ENCODE measurements at regions not wholly inside any gene's neighbourhood (a gene's known extent, or its start where the extent isn't known, plus 50 kb on each side); places are given as distances from the start of the nearest gene placed in this dataset.
"Not testable (repeated sequence)": the region's sequence is repeated elsewhere in the genome, so short reads cannot be mapped to it uniquely, and the experiment has no call there.

DNA sequence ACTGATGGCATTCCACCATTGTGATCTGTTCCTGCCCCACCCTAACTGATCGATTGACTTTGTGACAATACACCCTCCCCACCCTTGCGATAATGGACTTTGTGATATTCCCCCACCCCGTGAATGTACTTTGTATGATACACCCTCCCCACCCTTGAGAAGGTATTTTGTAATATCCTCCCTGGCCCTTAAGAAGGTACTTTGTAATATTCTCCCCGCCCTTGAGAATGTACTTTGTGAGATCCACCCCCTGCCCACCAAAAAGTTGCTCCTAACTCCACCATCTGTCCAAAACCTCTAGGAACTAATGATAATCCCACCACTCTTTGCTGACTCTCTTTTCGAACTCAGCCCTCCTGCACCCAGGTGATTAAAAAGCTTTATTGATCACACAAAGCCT lies 214.5 kb upstream of the KIF2B start:
- H3K27me3 Mint-ChIP-seq, H3K27ac Mint-ChIP-seq, H3K4me3 Mint-ChIP-seq, H3K36me3 Mint-ChIP-seq, H3K9me3 Mint-ChIP-seq, H3K4me1 Mint-ChIP-seq, DNase-seq: not testable (repeated sequence)

DNA sequence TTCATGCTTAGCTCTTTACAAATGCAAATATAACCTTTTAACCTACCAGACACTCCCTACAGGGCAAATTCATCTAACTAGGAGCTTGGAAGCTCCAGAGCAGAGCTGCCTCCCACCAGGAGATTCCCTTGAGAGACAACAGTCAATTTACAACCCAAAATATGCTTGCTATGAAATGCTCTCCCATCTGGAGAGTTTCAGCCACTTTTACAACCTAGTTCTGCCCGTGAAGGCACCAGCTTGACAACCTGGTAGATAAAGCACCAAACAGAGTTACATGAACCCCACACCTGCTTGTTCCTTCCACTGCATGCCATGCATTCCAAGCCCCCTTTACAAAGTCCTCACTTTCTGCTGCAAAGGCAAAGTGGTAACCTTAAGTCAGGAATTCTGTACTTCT lies 215.3 kb upstream of the KIF2B start:
- H3K4me1 Mint-ChIP-seq = no peaks in the 10 kb centered on the region
- no peak overlapping the region for H3K27ac Mint-ChIP-seq
- no peaks in the 10 kb centered on the region for H3K27me3 Mint-ChIP-seq
- peaks cover 3% of the 10 kb centered on the region for H3K9me3 Mint-ChIP-seq
- no peaks in the 10 kb centered on the region for H3K36me3 Mint-ChIP-seq
- no peak overlapping the region for H3K4me3 Mint-ChIP-seq
- no peak for DNase-seq

DNA sequence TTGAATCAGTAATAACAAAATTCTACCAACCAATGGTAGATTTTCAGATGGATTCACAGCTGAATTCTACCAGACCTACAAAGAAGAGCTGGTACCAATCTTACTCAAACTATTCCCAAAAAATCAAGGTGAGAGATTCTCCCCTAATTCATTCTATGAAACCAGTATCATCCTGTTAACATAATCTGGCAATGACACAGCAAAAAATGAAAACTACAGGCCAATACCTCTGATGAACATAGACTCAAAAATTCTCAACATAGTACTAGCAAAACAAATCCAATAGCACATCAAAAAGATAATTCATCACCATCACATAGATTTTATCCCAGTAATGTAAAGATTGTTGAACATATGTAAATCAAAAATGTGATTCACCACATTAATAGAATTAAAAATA lies 234.4 kb upstream of the KIF2B start:
- Mint-ChIP-seq H3K4me1 (no peaks in the 10 kb centered on the region), H3K4me3 (no peak overlapping the region), H3K36me3 (no peaks in the 10 kb centered on the region)

DNA sequence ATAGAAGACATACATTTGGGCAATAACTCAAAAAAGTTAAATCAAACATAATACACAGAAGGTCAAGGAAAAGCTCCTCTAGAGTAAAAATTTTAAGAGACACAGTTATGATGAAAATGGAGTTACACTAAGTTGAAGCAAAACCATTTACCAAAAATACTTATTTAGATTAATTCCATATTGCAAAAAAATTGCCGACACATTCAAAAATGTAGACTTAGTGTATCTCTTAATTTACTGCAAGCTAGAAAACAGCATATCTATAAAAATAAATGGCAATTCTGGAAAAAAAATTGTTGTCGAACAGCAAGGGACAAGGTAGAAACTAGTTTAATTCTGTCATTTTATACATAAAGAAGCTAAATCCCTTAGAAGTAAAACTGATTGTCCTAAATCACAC lies 248.7 kb upstream of the KIF2B start:
- no peaks in the 10 kb centered on the region for H3K4me1 Mint-ChIP-seq
- no peak for DNase-seq
- H3K4me3 Mint-ChIP-seq = no peak overlapping the region
- H3K27ac Mint-ChIP-seq = no peak overlapping the region
- H3K9me3 Mint-ChIP-seq = peaks cover 7% of the 10 kb centered on the region
- H3K36me3 Mint-ChIP-seq = no peaks in the 10 kb centered on the region
- no peaks in the 10 kb centered on the region for H3K27me3 Mint-ChIP-seq

More for the DNA sequence above, 234.4 kb upstream of the KIF2B start:
- no peak overlapping the region for H3K27ac Mint-ChIP-seq
- peaks cover 8% of the 10 kb centered on the region for H3K9me3 Mint-ChIP-seq
- DNase-seq = no peak
- H3K27me3 Mint-ChIP-seq = no peaks in the 10 kb centered on the region

DNA sequence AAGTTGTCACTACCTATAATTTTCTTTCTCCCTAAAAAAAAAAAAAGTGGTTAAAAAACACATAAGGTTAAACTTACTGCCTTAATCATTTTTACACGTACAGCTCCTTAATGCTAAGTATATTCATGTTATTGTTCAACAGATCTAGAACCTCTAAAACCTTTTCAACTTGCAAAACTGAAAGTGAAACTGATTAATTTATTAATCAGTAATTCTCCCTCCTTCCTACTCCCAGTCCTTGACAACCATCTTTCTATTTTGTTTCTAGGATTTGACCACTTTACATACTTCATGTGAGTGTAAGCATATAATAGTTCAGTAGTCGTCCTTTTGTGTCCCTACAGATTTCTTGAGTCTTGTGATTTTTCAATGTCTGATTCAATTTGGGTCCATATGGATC lies 251.4 kb upstream of the KIF2B start:
- peaks cover 7% of the 10 kb centered on the region for H3K9me3 Mint-ChIP-seq
- H3K4me1 Mint-ChIP-seq = no peaks in the 10 kb centered on the region
- no peak for DNase-seq
- H3K4me3 Mint-ChIP-seq = no peak overlapping the region
- no peak overlapping the region for H3K27ac Mint-ChIP-seq
- H3K36me3 Mint-ChIP-seq = no peaks in the 10 kb centered on the region
- H3K27me3 Mint-ChIP-seq = no peaks in the 10 kb centered on the region

DNA sequence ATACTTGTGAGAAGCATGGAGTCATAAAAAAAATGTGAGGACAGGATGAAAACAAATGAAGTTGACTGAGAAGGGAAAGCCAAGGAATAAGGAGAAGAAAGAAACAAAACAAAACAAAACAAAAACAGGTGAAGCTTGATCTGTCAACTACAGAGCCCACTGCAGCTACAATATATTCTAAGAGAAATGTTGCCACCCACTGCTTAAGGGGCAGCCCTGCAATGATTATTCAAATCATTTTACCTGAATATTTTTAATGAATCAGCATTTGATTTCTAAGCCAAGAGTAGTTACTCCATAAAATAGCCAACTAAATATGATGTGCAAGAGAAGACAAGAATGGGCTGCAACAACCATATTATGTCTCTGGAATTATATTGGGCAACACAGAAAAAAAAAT lies 252.0 kb upstream of the KIF2B start:
- Mint-ChIP-seq H3K27me3 (no peaks in the 10 kb centered on the region), H3K27ac (no peak overlapping the region), H3K36me3 (no peaks in the 10 kb centered on the region), H3K9me3 (peaks cover 7% of the 10 kb centered on the region), H3K4me3 (no peak overlapping the region), H3K4me1 (no peaks in the 10 kb centered on the region)
- DNase-seq = no peak

DNA sequence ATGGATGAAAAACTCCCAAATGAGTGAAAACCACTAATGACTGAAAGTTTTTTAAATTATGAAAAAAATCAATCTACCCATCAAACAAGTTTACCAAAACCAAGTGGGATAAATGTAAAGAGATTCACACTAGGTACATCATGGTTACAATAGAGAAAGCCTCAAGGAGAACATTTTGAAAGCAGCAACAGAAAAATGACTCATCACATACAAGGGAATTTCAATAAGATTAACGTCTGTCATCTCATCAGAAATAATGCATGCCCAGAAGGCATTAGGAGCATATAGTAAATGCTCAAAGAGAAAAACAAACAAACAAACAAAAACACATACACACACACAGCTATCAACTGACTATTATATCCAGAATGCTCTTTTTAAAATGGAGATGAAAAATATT lies 261.8 kb upstream of the KIF2B start:
- Mint-ChIP-seq H3K27ac (no peak overlapping the region), H3K27me3 (no peaks in the 10 kb centered on the region), H3K9me3 (peaks cover 14% of the 10 kb centered on the region), H3K4me1 (no peaks in the 10 kb centered on the region), H3K36me3 (no peaks in the 10 kb centered on the region), H3K4me3 (no peak overlapping the region)
- DNase-seq = no peak

DNA sequence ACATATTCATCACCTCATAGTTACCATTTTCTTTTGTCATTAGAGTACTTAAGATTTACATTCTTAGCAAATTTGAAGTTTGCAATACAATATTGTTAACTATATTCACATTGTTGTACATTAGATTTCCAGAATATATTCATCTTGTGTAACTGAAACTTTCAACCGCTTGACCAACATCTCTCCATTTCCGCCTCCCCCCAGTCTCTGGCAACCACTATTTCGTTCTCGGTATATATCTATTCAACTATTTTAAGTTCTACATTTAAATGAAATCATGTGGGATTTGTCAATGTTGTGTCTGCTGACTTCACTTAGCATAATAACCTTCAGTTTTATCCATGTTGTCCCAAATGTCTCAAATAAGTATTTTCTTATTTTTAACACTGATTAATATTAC lies 274.5 kb upstream of the KIF2B start:
- Mint-ChIP-seq H3K36me3 (no peaks in the 10 kb centered on the region), H3K4me3 (no peak overlapping the region), H3K9me3 (peaks cover 1% of the 10 kb centered on the region), H3K27me3 (no peaks in the 10 kb centered on the region), H3K27ac (no peak overlapping the region), H3K4me1 (no peaks in the 10 kb centered on the region)
- DNase-seq = no peak

DNA sequence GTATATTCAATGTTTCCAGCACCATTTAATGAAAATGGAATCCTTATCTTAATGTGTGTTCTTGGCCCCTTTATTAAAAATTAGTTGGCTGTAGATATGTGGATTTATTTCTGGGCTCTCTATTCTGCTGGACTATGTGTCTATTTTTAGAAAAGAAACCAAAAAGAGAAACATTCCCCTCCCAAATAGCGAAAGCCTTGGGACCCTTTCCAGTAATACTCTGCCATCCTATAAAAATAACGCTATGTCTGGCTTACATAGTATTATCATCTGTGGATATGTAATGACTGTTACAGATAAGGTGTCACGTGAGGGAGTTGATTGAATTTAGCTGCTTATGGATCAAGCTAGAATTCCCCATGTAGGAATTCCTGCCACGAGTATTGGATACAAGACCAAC lies 279.3 kb upstream of the KIF2B start:
- H3K4me1 Mint-ChIP-seq = no peaks in the 10 kb centered on the region
- peaks cover 3% of the 10 kb centered on the region for H3K9me3 Mint-ChIP-seq
- H3K27ac Mint-ChIP-seq = no peak overlapping the region
- no peak overlapping the region for H3K4me3 Mint-ChIP-seq
- no peaks in the 10 kb centered on the region for H3K36me3 Mint-ChIP-seq
- no peak for DNase-seq
- H3K27me3 Mint-ChIP-seq = no peaks in the 10 kb centered on the region

DNA sequence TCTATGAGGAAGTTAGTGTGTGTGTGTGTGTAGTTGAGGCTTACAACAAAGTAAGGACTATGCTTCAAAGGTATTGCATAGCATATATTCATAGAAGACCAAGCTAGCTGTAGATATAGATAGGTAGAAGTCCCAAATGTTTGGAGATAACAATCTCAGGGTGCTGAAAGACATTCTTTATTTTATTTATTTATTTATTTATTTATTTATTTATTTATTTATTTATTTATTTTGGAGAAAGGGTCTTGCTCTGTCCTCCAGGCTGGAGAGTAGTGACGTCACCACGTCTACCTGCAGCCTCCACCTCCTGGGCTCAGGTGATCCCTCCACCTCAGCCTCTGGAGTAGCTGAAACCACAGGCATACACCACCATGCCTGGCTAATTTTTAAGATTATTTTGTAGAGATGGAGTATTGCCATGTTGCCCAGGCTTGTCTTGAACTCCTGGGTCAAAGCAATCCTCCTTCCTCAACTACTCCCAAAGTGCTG lies 284.6 kb upstream of the KIF2B start:
- no peaks in the 10 kb centered on the region for H3K27me3 Mint-ChIP-seq
- H3K36me3 Mint-ChIP-seq = no peaks in the 10 kb centered on the region
- H3K4me1 Mint-ChIP-seq = no peaks in the 10 kb centered on the region
- no peak for DNase-seq
- peaks cover 2% of the 10 kb centered on the region for H3K9me3 Mint-ChIP-seq
- H3K27ac Mint-ChIP-seq = no peak overlapping the region
- no peak overlapping the region for H3K4me3 Mint-ChIP-seq

DNA sequence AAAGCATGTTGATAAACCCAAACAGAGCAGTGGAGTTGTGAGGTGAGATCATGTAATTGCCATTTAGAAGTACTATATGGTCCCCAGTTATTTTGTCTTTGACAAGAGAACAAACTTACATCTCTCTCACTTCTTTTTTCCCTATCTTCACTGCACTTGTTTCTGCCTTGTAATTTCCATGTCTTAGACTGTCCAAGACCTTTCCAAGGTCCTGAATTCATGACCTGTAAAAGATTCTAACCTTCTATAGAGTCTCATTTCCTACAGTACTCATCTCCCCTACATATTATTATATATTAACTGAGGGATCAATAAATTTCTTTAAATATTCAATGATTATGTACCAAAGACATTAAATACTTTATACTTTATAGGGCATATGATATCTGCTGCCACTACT lies 295.3 kb upstream of the KIF2B start:
- DNase-seq = no peak
- Mint-ChIP-seq H3K36me3 (no peaks in the 10 kb centered on the region), H3K4me1 (no peaks in the 10 kb centered on the region), H3K9me3 (peaks cover 11% of the 10 kb centered on the region), H3K4me3 (no peak overlapping the region), H3K27me3 (no peaks in the 10 kb centered on the region), H3K27ac (no peak overlapping the region)

DNA sequence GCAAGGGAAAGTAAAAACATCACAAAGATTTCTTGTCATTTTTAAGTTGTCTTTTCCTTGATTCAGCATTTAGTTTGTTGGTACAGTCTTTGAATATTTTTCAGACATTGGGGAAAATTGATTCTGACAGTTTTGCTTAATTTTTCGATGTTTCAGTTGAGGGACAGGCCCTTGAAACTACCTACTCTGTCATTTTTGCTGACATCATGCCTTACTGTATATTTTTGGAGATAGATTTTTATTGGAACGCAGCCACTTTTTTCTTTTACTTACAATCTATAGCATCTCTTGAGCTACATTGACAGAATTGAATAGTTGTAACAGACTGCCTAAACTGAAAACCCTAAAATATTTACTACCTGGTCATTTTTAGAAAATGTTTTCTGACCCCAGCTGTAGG lies 297.1 kb upstream of the KIF2B start:
- no peak overlapping the region for H3K4me3 Mint-ChIP-seq
- no peaks in the 10 kb centered on the region for H3K36me3 Mint-ChIP-seq
- peaks cover 10% of the 10 kb centered on the region for H3K9me3 Mint-ChIP-seq
- H3K27me3 Mint-ChIP-seq = no peaks in the 10 kb centered on the region
- H3K27ac Mint-ChIP-seq = no peak overlapping the region
- no peaks in the 10 kb centered on the region for H3K4me1 Mint-ChIP-seq
- DNase-seq = no peak

DNA sequence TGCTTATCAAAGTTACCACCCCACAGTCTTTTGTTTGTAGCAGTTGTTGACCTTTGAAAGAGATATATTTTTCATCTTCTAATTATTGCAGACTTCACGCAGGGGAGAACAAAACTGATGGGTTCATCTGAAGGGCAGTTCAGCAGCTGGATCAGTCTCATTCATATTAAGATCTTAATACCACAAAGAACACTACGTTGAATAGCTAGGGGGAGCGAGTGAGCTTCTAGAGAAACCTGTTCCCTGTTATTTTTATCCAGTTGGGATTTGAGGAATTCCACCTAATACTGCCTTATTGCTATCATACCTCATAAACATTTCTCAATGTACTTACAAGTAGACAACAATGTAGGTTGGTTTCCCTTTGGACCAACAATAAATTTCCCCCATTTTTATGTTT lies 306.1 kb upstream of the KIF2B start:
- no peaks in the 10 kb centered on the region for H3K36me3 Mint-ChIP-seq
- peaks cover 6% of the 10 kb centered on the region for H3K9me3 Mint-ChIP-seq
- H3K4me3 Mint-ChIP-seq = no peak overlapping the region
- no peak for DNase-seq
- no peaks in the 10 kb centered on the region for H3K27me3 Mint-ChIP-seq
- no peak overlapping the region for H3K27ac Mint-ChIP-seq
- H3K4me1 Mint-ChIP-seq = no peaks in the 10 kb centered on the region

DNA sequence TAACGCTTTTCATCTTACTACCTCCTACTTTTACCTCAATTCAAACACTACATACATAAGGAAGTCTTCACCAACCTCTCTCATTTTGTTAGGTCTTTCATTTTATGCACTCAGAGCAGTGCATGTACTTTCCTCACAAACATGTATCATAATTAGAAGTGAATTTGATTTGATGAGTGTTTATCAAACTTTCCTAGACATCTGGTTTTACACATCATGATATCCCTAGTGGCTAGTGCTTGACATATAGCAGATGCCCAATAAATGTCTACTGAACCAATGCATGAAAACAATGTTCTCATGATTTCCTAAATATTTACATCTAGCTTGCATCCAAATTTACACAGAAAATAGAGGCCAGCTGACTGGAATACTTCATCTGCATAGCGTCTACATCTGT lies 323.4 kb upstream of the KIF2B start:
- DNase-seq = no peak
- no peaks in the 10 kb centered on the region for H3K27me3 Mint-ChIP-seq

DNA sequence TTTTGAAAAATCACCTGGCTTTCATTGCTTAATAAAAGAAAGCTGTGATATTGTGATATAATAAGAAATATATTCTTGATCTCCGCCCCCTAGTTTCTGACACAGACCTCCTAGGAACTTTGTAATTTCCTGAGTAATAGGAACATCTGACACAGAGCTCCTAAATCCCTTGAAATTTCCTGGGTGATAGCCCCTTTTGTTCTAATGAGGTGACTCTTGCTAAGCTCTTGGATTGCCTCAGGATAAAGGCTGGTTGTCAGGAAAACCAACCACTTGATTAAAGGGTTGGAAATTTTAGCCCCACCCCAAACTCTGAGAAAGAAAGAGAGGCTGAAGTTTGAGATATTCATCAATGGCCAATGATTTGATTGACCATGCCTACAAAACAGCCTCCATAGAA lies 326.4 kb upstream of the KIF2B start:
- H3K36me3 Mint-ChIP-seq = no peaks in the 10 kb centered on the region
- no peak overlapping the region for H3K27ac Mint-ChIP-seq
- peaks cover 6% of the 10 kb centered on the region for H3K9me3 Mint-ChIP-seq
- H3K27me3 Mint-ChIP-seq = no peaks in the 10 kb centered on the region
- DNase-seq = no peak
- H3K4me3 Mint-ChIP-seq = no peak overlapping the region
- H3K4me1 Mint-ChIP-seq = no peaks in the 10 kb centered on the region

More for the DNA sequence above, 323.4 kb upstream of the KIF2B start:
- peaks cover 5% of the 10 kb centered on the region for H3K9me3 Mint-ChIP-seq
- no peaks in the 10 kb centered on the region for H3K4me1 Mint-ChIP-seq
- no peak overlapping the region for H3K4me3 Mint-ChIP-seq
- H3K36me3 Mint-ChIP-seq = no peaks in the 10 kb centered on the region
- H3K27ac Mint-ChIP-seq = no peak overlapping the region

DNA sequence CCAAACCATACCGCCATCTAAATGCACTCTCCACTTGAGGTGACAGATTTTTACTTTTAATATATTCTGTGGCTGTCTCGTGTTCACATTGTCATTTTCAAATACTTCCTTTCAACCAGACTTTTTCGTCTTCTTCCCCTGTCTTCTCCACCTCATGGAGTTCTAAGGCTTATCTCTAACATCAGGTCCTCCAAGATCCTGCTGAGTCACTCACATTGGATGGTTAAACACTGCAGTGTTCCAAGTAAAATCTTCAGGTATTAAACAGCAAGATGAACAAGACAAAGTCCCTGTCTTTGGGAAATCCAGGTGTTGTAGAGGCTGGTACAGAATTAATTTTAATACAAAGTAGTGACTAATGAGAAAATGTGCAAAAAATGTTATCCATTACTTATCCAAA lies 330.2 kb upstream of the KIF2B start:
- no peak overlapping the region for H3K4me3 Mint-ChIP-seq

DNA sequence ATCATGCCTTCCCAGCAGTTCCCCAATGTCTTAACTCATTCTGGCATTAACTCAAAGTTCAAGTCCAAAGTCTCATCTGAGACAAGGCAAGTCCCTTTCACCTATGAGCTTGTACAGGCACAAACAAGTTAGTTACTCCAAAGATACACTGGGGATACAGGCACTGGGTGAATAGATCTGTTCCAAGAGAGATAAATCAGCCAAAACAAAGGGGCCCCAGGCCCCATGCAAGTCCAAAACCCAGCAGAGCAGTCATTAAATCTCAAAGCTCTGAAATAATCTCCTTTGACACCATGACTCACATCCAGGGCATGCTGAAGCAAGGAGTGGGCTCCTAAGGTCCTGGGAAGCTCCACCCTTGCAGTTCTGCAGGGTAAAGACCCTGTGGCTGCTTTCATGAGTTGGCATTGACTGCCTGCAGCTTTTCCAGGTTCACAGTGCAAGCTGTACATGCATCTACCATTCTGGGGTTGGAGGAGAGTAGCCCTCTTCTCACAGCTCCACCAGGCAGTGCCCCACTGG lies 332.2 kb upstream of the KIF2B start:
- no peaks in the 10 kb centered on the region for H3K27me3 Mint-ChIP-seq
- H3K27ac Mint-ChIP-seq = no peak overlapping the region
- H3K36me3 Mint-ChIP-seq = no peaks in the 10 kb centered on the region
- DNase-seq = no peak
- no peaks in the 10 kb centered on the region for H3K4me1 Mint-ChIP-seq
- peaks cover 1% of the 10 kb centered on the region for H3K9me3 Mint-ChIP-seq
- H3K4me3 Mint-ChIP-seq = no peak overlapping the region

More for the DNA sequence above, 330.2 kb upstream of the KIF2B start:
- no peak for DNase-seq
- no peak overlapping the region for H3K27ac Mint-ChIP-seq
- H3K4me1 Mint-ChIP-seq = no peaks in the 10 kb centered on the region
- no peaks in the 10 kb centered on the region for H3K27me3 Mint-ChIP-seq
- peaks cover 1% of the 10 kb centered on the region for H3K9me3 Mint-ChIP-seq
- H3K36me3 Mint-ChIP-seq = no peaks in the 10 kb centered on the region
